ENCODE measurements at regions not wholly inside any gene's neighbourhood (a gene's known extent, or its start where the extent isn't known, plus 50 kb on each side); places are given as distances from the start of the nearest gene placed in this dataset.

DNA sequence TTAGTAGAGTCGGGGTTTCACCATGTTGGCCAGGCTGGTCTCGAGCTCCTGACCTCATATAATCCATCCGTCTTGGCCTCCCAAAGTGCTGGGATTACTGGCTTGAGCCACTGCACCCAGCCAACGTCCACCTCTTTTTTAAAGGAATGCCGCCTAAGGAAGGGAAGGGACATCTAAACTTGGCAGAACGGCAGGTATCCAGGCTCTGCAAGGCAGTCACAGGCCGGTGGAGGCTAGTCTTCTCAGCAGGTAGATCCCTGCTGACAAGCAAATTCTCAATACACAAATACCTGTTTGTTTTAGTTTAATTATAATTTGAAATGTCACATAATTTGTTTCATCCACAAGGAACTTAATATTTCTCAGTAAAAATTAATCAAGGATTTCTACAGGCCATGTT is 232.0 kb upstream of the HSFY2 start:
- TF ChIP-seq CTCF (IDR thresholded peaks at IDR 0.05) (no peak), POLR2A (IDR thresholded peaks at IDR 0.05) (no peak)
